D721Med (cell line): ENCODE measurements at regions not wholly inside any gene's neighbourhood (a gene's known extent, or its start where the extent isn't known, plus 50 kb on each side); places are given as distances from the start of the nearest gene placed in this dataset.

ENCODE experiments used
- DNase-seq: peaks from one replicate; pipeline ENCODE4 v3.0.0; 2011; ENCODE audit warnings: low spot score; ENCODE audit not compliant: insufficient read length
- FAIRE-seq: peaks from 2 replicates; lab custom pipeline; 2011; peaks lifted over from hg19 to GRCh38; lab: Jason Lieb, UNC
- CTCF ChIP-seq: IDR thresholded peaks from 2 replicates; pipeline ENCODE4 v1.5.1; 2012; ENCODE audit warnings: mild to moderate bottlenecking, control low read depth; ENCODE audit not compliant: insufficient read depth; ENCODE audit errors: missing control alignments

- no peak for FAIRE-seq
- DNase-seq = no peak
- TF ChIP-seq CTCF = no peak
These were observed 870.6 kb upstream of the ADGRL4 start for GRCh38 chr1:79877086-79877485.

GRCh38 chr1:79875187-79875586 is 868.7 kb upstream of the ADGRL4 start:
- FAIRE-seq (no peak), DNase-seq (no peak)
- TF ChIP-seq CTCF = no peak

GRCh38 chr1:79874289-79874688 is 867.8 kb upstream of the ADGRL4 start:
- DNase-seq (no peak), FAIRE-seq (no peak)
- no peak for TF ChIP-seq CTCF

- DNase-seq (no peak), FAIRE-seq (no peak)
- TF ChIP-seq CTCF = no peak
These were observed 852.9 kb upstream of the ADGRL4 start for GRCh38 chr1:79859212-79859948.

GRCh38 chr1:79852004-79852403 is 845.5 kb upstream of the ADGRL4 start:
- no peak for TF ChIP-seq CTCF
- no peak for DNase-seq
- no peak for FAIRE-seq

DNA sequence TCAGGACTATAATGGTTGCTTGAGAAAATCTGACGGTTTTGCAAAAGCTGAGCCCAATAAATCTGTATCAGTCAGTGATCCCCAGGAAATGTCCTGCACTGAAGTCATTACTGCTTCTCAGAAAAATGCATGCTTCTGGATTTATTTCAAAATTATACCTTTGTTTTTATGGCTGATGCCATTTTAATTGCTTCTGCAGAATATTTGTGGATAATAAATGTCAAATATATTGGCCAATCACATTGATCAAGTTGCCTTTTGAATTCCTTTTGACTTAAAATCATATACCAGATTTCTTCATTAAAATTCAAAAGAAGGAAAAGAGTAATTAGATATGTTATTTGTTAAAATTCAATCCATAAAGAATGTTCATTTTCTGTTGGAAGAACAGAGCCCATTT is 842.9 kb upstream of the ADGRL4 start:
- DNase-seq = no peak
- FAIRE-seq = no peak
- TF ChIP-seq CTCF = no peak

- TF ChIP-seq CTCF = no peak
- DNase-seq = no peak
- no peak for FAIRE-seq
These were observed 841.8 kb upstream of the ADGRL4 start for GRCh38 chr1:79848316-79848715.
